Stimulated activated CD8-positive, alpha-beta memory T cell treated with anti-CD3 and anti-CD28 coated beads, Interleukin-4, amount 100 ng/mL, for 24 hours (primary cell): ENCODE measurements at regions not wholly inside any gene's neighbourhood (a gene's known extent, or its start where the extent isn't known, plus 50 kb on each side); places are given as distances from the start of the nearest gene placed in this dataset.
"Not testable (repeated sequence)": the region's sequence is repeated elsewhere in the genome, so short reads cannot be mapped to it uniquely, and the experiment has no call there.

Source experiments
- DNase-seq: peaks from one replicate; pipeline ENCODE4 v3.0.0-alpha.2; 2020; ENCODE audit warnings: low read depth

DNA sequence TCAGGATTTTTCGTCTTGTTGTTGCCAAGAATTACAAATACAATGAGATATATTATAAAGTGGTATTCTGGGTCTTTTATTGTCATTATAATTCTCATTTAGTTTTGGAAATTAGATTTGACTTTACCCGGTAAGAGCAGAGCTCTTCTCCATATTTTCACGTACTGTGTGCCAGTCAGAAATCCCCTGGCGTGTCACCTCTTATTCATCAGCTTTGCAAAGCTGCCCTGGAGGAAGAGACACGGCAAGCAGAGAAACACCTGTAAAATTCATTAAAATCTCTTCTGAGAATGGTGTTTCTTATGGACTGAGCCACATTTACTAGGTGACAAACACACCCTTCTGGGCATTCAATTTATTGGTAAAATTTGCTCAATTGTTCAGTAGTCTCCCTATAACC is 440.4 kb downstream of the HINT1 start:
- DNase-seq = no peak

GRCh38 chr5:130720355-130720754 is 444.7 kb downstream of the HINT1 start:
- no peak for DNase-seq

- DNase-seq = no peak
Measured at GRCh38 chr5:130715541-130715940, 449.5 kb downstream of the HINT1 start.

- no peak for DNase-seq
Measured at GRCh38 chr5:130714200-130714599, 450.9 kb downstream of the HINT1 start.

GRCh38 chr5:130712324-130712723 is 452.7 kb downstream of the HINT1 start:
- DNase-seq = no peak

DNA sequence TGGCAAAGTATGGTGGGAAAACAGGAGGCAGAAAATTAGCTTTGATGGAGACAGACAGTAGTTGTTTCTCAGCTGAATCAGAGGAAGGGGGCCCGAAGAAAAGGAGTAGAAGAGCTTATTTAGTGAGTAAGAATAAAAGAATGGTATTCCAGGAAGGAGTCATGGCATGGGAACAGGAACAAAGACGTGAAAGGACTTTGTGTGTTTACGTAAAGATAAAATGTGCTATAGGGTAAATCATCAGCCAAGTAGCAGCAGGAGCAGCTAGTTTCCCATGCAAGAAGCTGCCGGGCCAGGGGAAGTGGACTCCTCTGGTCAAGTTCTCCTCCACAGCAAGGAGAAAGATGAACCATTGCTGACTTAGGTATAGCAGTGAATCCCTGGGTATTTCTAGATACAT is 454.5 kb downstream of the HINT1 start:
- DNase-seq = no peak

DNA sequence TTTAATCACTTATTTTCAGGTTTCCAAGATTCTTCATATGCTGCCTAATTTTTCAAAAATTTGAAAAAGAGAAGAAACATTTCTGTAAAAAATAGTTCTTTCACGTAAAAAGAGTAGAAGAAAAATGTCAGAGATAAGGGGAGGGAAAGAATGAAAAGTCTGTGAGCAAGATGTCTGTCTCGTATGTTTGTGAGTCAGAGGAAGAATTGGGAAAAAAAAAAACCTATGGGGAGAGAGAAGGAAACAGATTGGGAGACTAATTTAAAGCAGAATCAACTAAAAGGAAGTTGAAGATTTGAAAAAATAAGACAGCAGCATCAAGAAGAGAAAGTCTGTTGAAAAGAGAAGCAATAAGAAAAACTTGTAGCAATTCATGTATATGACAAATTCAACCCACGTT is 456.3 kb downstream of the HINT1 start:
- DNase-seq = no peak

DNA sequence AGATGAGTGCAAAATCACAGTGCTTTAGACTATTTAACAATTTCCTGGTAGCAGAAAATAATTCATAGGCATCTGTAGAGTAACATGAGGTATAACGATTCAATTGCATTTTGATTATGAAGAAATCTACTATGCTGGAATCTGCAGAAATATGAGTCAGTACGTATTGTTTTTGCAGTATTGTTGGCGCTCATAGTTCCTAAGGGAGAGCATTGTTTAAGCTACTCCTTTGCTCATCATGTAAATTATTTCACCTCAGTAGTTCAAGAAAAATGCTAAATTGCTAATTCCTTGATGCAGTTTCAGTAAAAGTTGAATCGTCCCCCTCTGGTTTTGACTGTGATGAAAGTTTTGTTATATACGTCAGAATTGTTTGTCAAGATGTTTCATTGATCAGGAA is 458.4 kb downstream of the HINT1 start:
- DNase-seq = no peak

DNA sequence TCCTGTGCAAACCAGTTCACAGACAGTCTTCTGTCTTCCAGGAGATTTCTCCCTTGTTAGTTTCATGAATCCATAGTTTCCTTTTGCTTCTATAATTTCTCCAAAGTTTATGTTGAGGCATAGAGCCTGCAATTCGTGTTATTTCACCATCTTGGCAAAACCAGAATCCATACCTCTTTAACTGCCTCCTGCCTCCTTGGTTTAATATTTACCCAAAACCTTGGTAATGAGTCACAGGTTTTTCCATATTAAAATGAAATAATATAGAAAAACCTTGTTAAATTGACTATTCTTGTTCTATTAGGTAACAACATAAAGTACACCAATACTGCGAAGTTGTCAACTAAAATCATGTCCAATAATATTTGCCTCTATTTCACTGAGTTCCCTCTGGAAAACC is 459.7 kb downstream of the HINT1 start:
- no peak for DNase-seq

GRCh38 chr5:130693509-130693908 is 471.5 kb downstream of the HINT1 start:
- no peak for DNase-seq

- DNase-seq = no peak
Measured at GRCh38 chr5:130692770-130693169, 472.3 kb downstream of the HINT1 start.

DNA sequence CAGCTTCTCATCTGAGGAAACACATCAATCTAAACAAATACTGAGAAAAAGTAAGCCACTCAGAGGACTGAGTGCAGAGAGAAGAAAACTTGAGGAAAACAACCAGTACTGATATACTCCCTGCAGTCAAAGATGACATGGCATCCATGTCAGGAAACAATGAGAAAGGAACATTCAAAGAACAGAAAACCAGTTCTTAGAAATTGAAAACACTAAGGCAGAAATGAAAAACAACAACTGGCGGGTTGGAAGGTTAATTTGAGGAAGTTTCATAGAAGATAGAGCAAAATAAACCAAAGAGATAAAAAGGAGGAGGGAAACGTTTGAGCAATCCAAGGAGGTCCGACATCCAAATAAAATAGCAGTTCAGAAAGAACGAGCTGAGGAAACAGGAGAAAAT is 475.2 kb downstream of the HINT1 start:
- DNase-seq = no peak

GRCh38 chr5:130687085-130687733 is 477.8 kb downstream of the HINT1 start:
- DNase-seq = no peak

DNA sequence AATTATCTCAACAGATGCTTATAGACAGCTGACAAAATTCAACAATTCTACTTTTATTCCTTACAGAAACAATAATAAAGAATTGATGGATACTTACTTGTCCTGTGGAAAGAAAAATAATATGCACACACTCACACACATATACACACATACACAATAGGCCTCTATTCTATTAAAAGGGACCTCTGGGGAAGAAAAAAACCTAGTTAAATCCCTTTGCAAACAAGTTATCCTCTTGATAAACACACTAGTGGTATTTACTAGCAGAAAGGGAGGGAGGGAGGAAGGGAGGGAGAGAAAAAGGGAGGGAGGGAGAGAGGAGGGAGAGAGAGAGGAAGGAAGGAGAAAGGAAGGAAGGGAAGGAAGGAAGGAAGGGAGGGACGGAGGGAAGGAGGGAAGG is 486.4 kb downstream of the HINT1 start:
- no peak for DNase-seq

DNA sequence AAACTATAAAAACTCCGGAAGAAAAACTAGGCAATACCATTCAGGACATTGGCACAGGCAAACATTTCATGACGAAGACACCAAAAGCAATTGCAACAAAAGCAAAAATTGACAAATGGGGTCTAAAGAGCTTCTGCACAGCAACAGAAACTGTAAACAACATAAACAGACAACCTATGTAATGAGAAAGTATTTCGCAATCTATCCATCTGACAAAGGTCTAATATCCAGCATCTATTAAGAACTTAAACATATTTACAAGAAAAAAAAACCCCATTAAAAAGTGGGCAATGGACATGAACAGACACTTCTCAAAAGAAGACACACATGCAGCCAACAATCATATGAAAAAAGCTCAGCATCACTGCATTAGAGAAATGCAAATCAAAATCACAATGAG is 498.6 kb downstream of the HINT1 start:
- no peak for DNase-seq

DNA sequence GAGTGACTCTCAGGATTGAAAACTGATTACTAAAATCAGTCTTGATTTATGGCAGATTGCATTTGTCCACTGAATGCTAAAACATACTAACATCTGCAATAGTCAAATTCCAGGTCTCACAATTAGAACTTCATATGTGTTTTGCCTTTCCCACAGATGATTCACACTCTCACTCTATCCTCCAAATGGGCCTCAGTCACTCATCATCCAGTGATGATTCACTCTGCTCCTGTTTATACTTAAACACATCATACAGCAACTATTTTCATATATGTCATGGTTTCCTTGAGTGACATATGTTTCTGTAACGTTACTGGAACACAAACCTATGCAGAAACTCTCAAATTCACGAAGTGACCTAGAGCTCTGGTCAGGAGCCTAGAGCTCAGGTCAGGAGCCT is 512.9 kb downstream of the HINT1 start:
- no peak for DNase-seq

GRCh38 chr5:130651440-130651839 is 513.6 kb downstream of the HINT1 start:
- no peak for DNase-seq

- no peak for DNase-seq
Measured at GRCh38 chr5:130643321-130643720, 521.7 kb downstream of the HINT1 start.

GRCh38 chr5:130642461-130642860 is 522.6 kb downstream of the HINT1 start:
- no peak for DNase-seq

DNA sequence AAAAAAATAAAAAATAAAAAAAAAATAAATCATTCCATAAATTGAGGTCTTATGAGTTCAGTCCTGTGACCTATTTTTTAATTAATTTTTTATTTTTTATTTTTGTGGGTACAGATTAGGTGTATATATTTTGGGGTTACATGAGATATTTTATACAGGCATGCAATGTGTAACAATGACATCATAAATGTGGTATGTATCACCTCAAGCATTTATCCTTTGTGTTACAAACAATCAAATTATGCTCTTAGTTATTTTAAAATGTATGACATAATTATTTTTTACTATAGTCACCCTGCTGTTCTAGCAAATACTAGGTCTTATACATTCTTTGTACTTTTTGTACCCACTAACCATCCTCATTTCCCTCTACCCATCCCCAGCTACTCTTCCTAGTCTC is 537.9 kb downstream of the HINT1 start:
- no peak for DNase-seq

- DNase-seq = no peak
Measured at GRCh38 chr5:130624805-130625204, 540.3 kb downstream of the HINT1 start.

GRCh38 chr5:130616161-130616560 is 548.9 kb downstream of the HINT1 start:
- DNase-seq = no peak

DNA sequence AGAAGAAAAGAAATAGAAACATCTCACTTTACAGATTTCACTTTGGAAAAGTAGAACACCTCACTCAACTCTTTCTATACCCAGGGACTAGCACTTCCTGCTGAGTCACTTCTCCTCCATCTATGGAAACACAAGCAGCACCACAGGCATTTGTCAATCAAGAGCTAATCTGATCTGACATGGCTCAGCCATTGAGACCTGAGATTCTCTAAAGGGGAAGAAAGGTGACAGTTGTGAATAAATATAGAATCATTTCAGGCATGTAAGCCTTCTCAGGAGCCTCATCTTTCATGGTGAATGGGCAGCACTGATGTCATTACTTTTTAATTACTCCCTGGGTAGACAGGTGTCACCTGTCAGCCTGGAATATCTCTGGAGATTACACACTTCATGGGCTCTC is 559.8 kb downstream of the HINT1 start:
- no peak for DNase-seq

DNA sequence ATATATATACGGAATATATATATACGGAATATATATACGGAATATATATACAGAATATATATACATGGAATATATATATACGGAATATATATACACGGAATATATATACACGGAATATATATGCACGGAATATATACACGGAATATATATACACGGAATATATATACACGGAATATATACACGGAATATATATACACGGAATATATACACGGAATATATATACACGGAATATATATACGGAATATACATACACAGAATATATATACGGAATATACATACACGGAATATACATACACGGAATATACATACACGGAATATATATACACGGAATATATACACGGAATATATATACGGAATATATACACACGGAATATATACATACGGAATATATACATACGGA is 568.4 kb downstream of the HINT1 start:
- not testable (repeated sequence) for DNase-seq

DNA sequence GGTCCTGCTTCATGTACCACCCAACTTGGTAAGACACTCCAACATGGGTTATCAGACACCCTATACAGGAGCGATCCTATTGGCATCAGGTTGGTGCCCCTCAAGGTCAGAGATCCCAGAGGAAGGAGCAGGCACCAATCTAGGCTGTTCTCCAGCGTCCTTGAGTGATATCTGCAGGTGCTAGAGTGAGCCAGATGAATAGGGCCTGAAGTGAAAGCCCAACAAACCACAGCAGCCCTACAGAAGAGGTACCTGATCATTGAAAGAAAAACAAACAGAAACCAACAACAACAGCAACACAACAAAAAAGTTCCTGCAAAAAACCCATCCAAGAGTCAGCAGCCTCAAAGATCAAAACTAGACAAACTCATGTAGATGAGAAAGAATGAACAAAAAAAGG is 584.8 kb downstream of the HINT1 start:
- DNase-seq = no peak
